Neuronal stem cell (in vitro differentiated cells): ENCODE measurements at regions not wholly inside any gene's neighbourhood (a gene's known extent, or its start where the extent isn't known, plus 50 kb on each side); places are given as distances from the start of the nearest gene placed in this dataset.

Experiments
- DNase-seq: peaks from one replicate; pipeline ENCODE4 v3.0.0-alpha.2; 2013; ENCODE audit warnings: low spot score
- H2AFZ ChIP-seq: one replicate; pipeline ENCODE4 v1.6.1; 2013; ENCODE audit warnings: mild to moderate bottlenecking, low read length, inconsistent platforms
- H2AK5ac ChIP-seq: 2 replicates; pipeline ENCODE4 v1.6.1; 2013; ENCODE audit warnings: low read depth, mild to moderate bottlenecking, inconsistent platforms, low read length, moderate library complexity, mixed read lengths
- H2BK120ac ChIP-seq: 2 replicates; pipeline ENCODE4 v1.6.1; 2013; ENCODE audit warnings: low read depth, mild to moderate bottlenecking, inconsistent platforms, low read length, moderate library complexity, mixed read lengths
- H2BK12ac ChIP-seq: one replicate; pipeline ENCODE4 v1.6.1; 2013; ENCODE audit warnings: low read length, inconsistent platforms
- H2BK15ac ChIP-seq: 2 replicates; pipeline ENCODE4 v1.6.1; 2013; ENCODE audit warnings: mild to moderate bottlenecking, low read length, inconsistent platforms, mixed read lengths
- H2BK5ac ChIP-seq: one replicate; pipeline ENCODE4 v1.6.1; 2013; ENCODE audit warnings: inconsistent platforms, mild to moderate bottlenecking, low read length, moderate library complexity
- H3K14ac ChIP-seq: one replicate; pipeline ENCODE4 v1.6.1; 2013; ENCODE audit warnings: low read length, inconsistent platforms
- H3K18ac ChIP-seq: 2 replicates; pipeline ENCODE4 v1.6.1; 2013; ENCODE audit warnings: low read length, inconsistent platforms
- H3K23ac ChIP-seq: 2 replicates; pipeline ENCODE4 v1.6.1; 2013; ENCODE audit warnings: low read depth, mild to moderate bottlenecking, mixed read lengths, low read length, inconsistent platforms; ENCODE audit not compliant: poor library complexity
- H3K27ac ChIP-seq: replicated peaks from 3 replicates; pipeline ENCODE4 v1.5.1; 2013; ENCODE audit warnings: low read length, inconsistent platforms
- H3K27me3 ChIP-seq, 3 experiments: 2 replicates each; pipeline ENCODE4 v1.6.1; 2013; ENCODE audit warnings: low read length in 3 of 3, mild to moderate bottlenecking in 2 of 3, inconsistent platforms in 1 of 3, low read depth in 1 of 3, mixed read lengths in 1 of 3, moderate library complexity in 1 of 3; ENCODE audit not compliant: control insufficient read depth in 3 of 3, insufficient read depth in 3 of 3
- H3K36me3 ChIP-seq, 2 donors: replicated peaks in 1 of 2; 2 replicates each; pipeline ENCODE4 v1.6.1; 2013; ENCODE audit warnings: low read length in 2 of 2; ENCODE audit not compliant: control insufficient read depth in 2 of 2, insufficient read depth in 2 of 2
- H3K4ac ChIP-seq: 2 replicates; pipeline ENCODE4 v1.6.1; 2013; ENCODE audit warnings: inconsistent platforms, mild to moderate bottlenecking, low read length, moderate library complexity
- H3K4me1 ChIP-seq, 2 donors: 1 replicate in 1 of 2; 2 replicates in 1 of 2; pipeline ENCODE4 v1.6.1; 2013; ENCODE audit warnings: low read length in 2 of 2, low read depth in 1 of 2; ENCODE audit not compliant: control insufficient read depth in 2 of 2, insufficient read depth in 1 of 2
- H3K4me2 ChIP-seq: one replicate; pipeline ENCODE4 v1.6.1; 2013; ENCODE audit warnings: mild to moderate bottlenecking, low read length, inconsistent platforms; ENCODE audit not compliant: insufficient read depth, poor library complexity, severe bottlenecking
- H3K4me3 ChIP-seq, 2 donors: 2 replicates each; pipeline ENCODE4 v1.5.1; 2013; ENCODE audit warnings: low read length in 2 of 2, mild to moderate bottlenecking in 2 of 2, inconsistent platforms in 1 of 2, moderate library complexity in 1 of 2
- H3K79me1 ChIP-seq: one replicate; pipeline ENCODE4 v1.6.1; 2013; ENCODE audit warnings: low read depth, mild to moderate bottlenecking, inconsistent platforms, low read length, moderate library complexity
- H3K9ac ChIP-seq: one replicate; pipeline ENCODE4 v1.6.1; 2013; ENCODE audit warnings: mild to moderate bottlenecking, low read depth, low read length, inconsistent platforms; ENCODE audit not compliant: poor library complexity
- H3K9me3 ChIP-seq, 2 donors: replicated peaks in 1 of 2; 2 replicates each; pipeline versions ENCODE3 to v1.6.1; 2013; ENCODE audit warnings: low read length in 2 of 2, mild to moderate bottlenecking in 2 of 2, inconsistent platforms in 1 of 2, low read depth in 1 of 2, mixed read lengths in 1 of 2, moderate library complexity in 1 of 2; ENCODE audit not compliant: control insufficient read depth in 2 of 2, insufficient read depth in 1 of 2
- H4K8ac ChIP-seq: one replicate; pipeline ENCODE4 v1.6.1; 2013; ENCODE audit warnings: low read depth, mild to moderate bottlenecking, inconsistent platforms, low read length, moderate library complexity
- H4K91ac ChIP-seq: one replicate; pipeline ENCODE4 v1.6.1; 2013; ENCODE audit warnings: low read length, low read depth, mild to moderate bottlenecking, inconsistent platforms; ENCODE audit not compliant: poor library complexity
- WGBS, 2 donors: extraction: QIAGEN DNeasy Blood & Tissue Kit; methylation state at CpG; one replicate each; pipeline ENCODE4 v1.1.7; 2013; ENCODE audit warnings: missing lambda C conversion rate in 2 of 2, mixed read lengths in 1 of 2; ENCODE audit not compliant: insufficient read length in 2 of 2, insufficient replicate concordance in 1 of 2; ENCODE audit errors: extremely low coverage in 2 of 2; 5-methylcytosine and 5-hydroxymethylcytosine counted together

DNA sequence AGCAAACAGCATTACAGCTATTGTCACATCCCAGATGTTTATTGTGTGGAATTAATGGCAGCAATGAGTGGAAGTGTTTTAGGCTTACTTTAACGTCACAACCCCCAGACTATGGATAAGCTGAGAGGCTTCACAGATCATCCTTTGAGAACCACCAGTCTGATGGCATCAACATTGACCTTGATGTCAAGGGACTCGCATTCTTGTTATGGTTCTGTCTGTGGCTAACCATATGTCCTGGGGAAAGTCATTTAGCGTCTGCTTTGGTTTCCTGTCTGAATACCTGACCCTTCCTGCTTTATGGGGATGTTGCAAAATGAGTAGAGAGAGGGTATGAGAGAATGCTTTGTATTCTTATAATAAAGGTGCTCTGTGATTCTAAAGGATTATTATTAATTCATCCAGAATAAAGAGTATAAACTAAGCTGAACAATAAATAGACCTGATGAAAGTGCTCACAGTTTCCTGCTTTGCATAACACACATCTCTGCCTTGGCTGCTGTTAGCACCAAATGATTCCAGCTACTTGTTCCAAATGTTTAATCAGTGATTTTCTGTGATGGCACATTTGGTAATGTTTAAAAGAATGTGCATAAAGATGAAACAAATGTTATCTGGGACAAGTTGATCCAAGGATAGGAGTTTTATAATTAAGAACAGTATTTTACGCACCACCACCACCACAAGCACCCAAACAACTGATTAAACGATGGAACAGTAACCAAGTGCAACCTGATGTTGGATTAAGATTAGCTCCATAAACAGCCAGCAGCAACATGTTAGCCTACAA is 116.9 kb upstream of the LRIG3 start:
- Histone ChIP-seq H3K36me3 (no peaks in the 10 kb centered on the region), H3K14ac (no peak overlapping the region), H2BK15ac (no peak overlapping the region), H3K27ac (no peak overlapping the region), H3K9me3 (peaks cover 0 to 4% of the 10 kb centered on the region in 2 donors), H2BK5ac (no peak overlapping the region), H2AK5ac (no peak overlapping the region), H3K4me3 (no peak overlapping the region), H2BK12ac (no peak overlapping the region), H3K4me1 (peaks cover 11 to 20% of the 10 kb centered on the region in 2 donors), H3K79me1 (no peaks in the 10 kb centered on the region), H2BK120ac (no peak overlapping the region), H3K9ac (no peak overlapping the region), H3K4ac (no peak overlapping the region), H3K27me3 (no peaks in the 10 kb centered on the region), H3K23ac (no peak overlapping the region), H3K4me2 (no peak overlapping the region), H4K8ac (no peak overlapping the region), H3K18ac (no peak overlapping the region), H4K91ac (no peak overlapping the region), H2AFZ (no peak overlapping the region)
- DNase-seq, result no peak
- WGBS, 2 donors, result no CpG with 5 or more reads among the region's 5 CpGs

DNA sequence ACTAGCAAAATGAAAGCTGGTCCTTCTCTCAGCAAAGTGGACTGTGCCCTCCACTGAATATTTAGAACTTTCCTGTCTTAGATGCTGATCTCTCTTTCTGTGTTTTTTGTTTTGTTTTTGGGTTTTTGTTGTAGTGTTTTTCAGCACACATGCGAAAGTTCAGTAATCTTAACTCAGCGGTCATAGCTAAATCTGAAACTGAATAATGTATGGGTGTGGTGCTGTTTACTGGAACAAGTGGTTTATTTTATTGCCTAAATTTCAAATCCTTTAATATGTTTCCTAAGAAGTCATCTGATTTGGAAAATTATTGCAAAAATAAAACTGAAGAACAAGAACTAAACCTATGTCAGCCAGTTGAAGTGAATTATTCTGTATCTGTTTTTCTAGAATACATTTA is 116.0 kb upstream of the LRIG3 start:
- no peak for DNase-seq
- Histone ChIP-seq H3K27me3 (no peaks in the 10 kb centered on the region), H3K23ac (no peak overlapping the region), H2BK15ac (no peak overlapping the region), H3K36me3 (no peaks in the 10 kb centered on the region), H2AK5ac (no peak overlapping the region), H4K91ac (no peak overlapping the region), H3K4ac (no peak overlapping the region), H3K9ac (no peak overlapping the region), H3K27ac (no peak overlapping the region), H2BK12ac (no peak overlapping the region), H4K8ac (no peak overlapping the region), H3K18ac (no peak overlapping the region), H2AFZ (no peak overlapping the region), H3K4me2 (no peak overlapping the region), H3K9me3 (peaks cover 0 to 4% of the 10 kb centered on the region in 2 donors), H3K4me3 (no peak overlapping the region), H3K79me1 (no peaks in the 10 kb centered on the region), H3K4me1 (peaks cover 7 to 14% of the 10 kb centered on the region in 2 donors), H2BK5ac (no peak overlapping the region), H3K14ac (no peak overlapping the region), H2BK120ac (no peak overlapping the region)
- no CpG with 5 or more reads among the region's 2 CpGs for WGBS, 2 donors

DNA sequence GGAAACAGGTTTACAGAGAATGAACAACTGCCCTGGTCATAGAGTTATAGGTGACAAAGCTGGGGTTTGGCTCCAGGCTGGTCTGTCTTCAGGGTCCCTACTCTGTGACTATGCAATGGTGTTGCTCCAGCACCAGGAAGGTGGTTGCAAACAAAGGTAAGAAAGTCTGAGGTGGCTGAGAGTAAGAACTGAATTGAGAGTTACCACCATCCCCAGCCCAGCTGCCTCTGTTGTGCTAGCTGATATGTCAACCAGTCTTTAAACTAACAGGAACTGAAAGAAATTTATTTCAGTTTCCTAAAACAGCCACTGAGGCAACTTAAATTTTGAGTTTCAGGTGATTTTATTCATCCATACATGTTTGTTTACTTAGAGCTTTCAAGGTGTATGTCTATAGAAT is 111.0 kb upstream of the LRIG3 start:
- Histone ChIP-seq H2BK120ac (no peak overlapping the region), H3K4me3 (no peak overlapping the region), H2AFZ (no peak overlapping the region), H2BK15ac (no peak overlapping the region), H3K23ac (no peak overlapping the region), H4K91ac (no peak overlapping the region), H4K8ac (no peak overlapping the region), H2BK5ac (no peak overlapping the region), H3K4me2 (no peak overlapping the region), H3K9ac (no peak overlapping the region), H3K18ac (no peak overlapping the region), H3K36me3 (no peaks in the 10 kb centered on the region), H3K79me1 (no peaks in the 10 kb centered on the region), H3K14ac (no peak overlapping the region), H3K4me1 (no peaks in the 10 kb centered on the region), H3K27ac (no peak overlapping the region), H2AK5ac (no peak overlapping the region), H2BK12ac (no peak overlapping the region), H3K4ac (no peak overlapping the region), H3K27me3 (no peaks in the 10 kb centered on the region), H3K9me3 (no peaks in the 10 kb centered on the region)
- DNase-seq, result no peak

DNA sequence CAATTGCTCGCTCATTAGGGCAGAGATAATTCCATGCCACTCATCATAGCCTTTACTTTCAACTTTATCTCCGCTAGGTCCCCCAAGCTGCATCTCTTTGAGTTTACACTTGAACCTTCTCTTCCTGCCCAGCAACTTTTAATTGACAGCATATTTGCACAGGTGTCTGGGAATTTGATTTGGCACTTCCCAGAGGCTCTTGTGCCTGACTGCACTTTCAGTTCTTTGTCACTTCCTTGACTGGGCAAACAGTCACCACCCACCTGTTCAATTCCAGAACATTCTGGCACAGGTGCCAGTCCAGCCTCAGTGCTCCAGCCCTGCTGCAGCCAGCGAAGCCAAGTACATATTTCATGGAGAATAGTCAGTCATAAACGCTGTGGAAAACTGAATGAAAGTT is 110.1 kb upstream of the LRIG3 start:
- H3K18ac ChIP-seq, result no peak overlapping the region
- H3K9me3 ChIP-seq, result no peaks in the 10 kb centered on the region
- H3K9ac ChIP-seq, result no peak overlapping the region
- no peak overlapping the region for H2BK120ac ChIP-seq
- no peaks in the 10 kb centered on the region for H3K4me1 ChIP-seq
- H3K27me3 ChIP-seq, result no peaks in the 10 kb centered on the region
- no peak overlapping the region for H3K14ac ChIP-seq
- peak overlapping the region; percentile 21 for H2BK15ac ChIP-seq
- H3K27ac ChIP-seq, result no peak overlapping the region
- no peak overlapping the region for H2BK12ac ChIP-seq
- no peaks in the 10 kb centered on the region for H3K36me3 ChIP-seq
- DNase-seq, result no peak
- H3K79me1 ChIP-seq, result no peaks in the 10 kb centered on the region
- no peak overlapping the region for H2AK5ac ChIP-seq
- no peak overlapping the region for H3K4me3 ChIP-seq
- WGBS, 2 donors, result no CpG with 5 or more reads among the region's 4 CpGs
- H4K91ac ChIP-seq, result no peak overlapping the region
- H3K4me2 ChIP-seq, result no peak overlapping the region
- no peak overlapping the region for H3K23ac ChIP-seq
- H3K4ac ChIP-seq, result no peak overlapping the region
- H2AFZ ChIP-seq, result no peak overlapping the region
- no peak overlapping the region for H2BK5ac ChIP-seq
- H4K8ac ChIP-seq, result no peak overlapping the region
